HG02943 (cell line): ENCODE measurements at regions not wholly inside any gene's neighbourhood (a gene's known extent, or its start where the extent isn't known, plus 50 kb on each side); places are given as distances from the start of the nearest gene placed in this dataset.

ENCODE experiments used
- ATAC-seq: cut with Tn5 transposase; IDR thresholded peaks from one replicate; pipeline ENCODE4 v1.9.1; 2021; ENCODE audit warnings: mild to moderate bottlenecking, low read depth, moderate library complexity; ENCODE audit not compliant: unreplicated experiment

DNA sequence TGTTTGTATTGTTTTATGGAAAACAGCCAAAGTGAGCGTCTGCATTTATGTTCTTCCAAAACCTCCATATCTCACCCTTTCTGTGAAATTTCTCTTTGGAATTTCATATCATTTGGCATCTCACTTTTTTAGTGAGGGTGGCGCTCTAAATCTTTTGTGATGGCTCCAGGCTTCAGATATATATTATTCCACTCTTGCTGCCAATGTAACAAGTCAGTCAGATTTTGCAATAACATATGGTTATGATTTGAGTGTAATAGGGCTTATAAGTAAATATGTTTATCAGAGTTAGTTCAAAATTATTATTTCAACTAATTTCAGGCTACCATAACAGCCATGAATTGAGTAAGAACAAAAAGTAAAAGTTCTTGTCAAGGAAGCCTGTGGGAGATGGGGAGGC lies 314.7 kb downstream of the PDGFC start:
- ATAC-seq = no peak

DNA sequence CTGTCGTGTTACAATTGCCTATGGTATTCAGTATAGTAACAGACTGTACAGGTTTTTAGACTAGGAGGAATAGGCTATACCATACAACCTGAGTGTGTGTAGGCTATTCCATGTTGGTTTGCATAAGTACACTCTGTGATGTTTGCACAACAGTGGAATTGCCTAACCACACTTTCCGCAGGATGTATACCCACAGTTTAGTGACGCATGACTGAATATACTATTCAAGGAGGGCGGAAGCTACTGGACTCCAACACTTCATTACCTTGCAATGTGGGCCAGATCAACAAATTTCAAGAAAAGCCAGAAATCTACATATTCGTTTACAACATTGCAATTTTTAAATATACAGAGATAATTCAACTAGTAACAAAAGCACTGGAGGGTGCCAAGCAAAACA lies 317.2 kb downstream of the PDGFC start:
- no peak for ATAC-seq

DNA sequence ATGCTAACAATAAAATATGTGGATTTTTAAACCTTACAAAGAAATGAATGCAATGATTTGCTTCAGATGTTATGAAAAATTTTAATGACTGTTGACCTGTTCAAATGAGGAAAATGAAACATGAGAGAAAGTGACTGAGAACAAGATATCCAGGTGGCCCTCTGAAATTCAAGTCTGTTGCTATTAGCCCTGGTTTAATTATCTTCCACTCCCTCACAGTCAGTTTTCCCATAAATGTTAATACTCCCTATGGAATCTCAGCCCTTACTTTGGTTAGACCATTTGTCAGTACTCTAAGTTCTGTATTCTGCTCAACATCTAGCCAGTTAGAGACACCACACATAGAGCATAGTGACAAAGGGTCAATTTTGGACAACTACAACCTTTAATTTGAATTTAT lies 327.8 kb downstream of the PDGFC start:
- no peak for ATAC-seq

DNA sequence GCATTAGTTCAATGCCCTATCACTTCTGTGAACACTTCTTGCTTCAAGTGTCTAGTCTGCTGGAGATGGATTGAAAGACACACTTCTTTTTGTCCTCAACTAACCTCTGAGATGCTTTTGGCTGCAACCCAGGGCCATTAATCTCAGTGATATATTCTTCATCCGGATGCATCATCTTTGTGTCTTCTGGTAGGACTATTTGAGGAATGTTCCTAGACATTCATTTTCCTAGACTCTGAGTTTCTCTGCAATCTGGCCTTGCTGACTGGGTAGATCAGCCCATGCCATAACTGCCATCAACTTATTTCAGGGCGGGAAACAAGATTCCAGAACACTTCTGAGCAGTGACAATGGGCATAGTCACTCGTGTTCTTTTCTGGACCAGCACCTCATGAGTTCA lies 329.4 kb downstream of the PDGFC start:
- no peak for ATAC-seq

DNA sequence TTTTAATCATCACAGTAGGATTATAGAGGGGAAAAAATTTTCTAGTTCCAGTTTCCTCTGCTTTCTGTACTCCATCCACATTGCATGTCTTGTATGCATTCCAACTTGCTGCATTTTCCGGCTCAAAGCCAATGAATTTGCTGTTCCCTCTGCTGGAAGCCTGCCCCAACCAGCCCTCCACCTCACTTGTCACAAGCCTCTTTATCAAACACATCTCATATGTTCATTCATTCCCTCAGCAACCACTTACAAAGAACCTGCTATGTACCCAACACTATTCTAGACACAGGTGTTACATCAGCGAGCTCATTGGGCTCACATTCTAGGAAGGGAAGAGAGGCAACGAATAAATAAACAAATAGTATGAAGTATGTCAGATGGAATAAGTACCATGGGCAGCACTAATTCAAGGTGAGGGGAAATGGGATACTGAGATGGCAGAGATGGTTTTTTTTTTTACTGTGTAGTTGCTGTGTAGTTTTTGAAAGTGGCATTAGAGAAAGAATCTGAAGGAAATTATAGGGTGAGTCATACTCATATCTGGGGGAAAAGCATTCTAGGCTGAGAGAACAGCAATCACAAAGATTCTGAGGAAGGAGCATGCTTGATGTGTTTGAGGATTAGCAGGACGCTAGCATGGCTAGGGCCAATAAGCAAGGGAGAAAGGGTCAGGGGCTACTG lies 332.5 kb downstream of the PDGFC start:
- no peak for ATAC-seq

DNA sequence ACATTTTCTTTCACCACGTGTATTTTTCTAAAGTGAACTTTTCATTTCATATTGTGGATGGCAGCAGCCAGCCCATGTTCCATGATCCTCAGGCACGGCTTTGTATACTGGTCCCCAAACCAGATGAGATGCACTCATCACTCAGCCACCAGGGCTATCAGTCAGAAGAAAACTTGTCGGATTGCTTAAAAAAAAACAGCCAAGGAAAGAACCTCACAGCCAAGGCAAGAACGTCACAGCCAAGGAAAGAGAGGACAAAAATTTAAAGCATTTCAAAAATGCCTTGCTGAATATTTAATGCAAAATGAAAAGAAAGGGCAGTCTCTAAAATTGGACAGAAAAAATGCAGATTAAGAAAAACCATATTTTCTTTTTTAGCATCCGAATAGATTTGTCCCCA lies 333.3 kb downstream of the PDGFC start:
- ATAC-seq = no peak

DNA sequence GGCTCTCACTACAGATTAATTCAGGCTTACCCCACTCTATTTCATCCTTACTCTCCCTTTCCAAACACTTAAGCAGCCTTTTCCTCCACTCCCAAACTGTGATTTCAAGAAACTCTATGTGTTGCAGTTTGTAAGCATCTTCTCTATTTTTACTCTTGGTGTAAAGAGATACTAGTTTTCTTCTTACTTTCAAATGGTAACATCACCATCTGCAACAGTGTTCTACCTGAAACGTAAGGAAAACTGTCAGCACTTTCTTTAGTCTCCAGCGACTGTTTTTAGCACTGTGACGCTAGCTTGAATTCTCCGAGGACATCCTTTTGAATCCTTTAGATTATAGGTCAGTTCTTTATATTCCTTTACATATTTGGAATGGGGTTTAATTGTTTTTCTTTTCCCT lies 335.2 kb downstream of the PDGFC start:
- ATAC-seq = no peak

DNA sequence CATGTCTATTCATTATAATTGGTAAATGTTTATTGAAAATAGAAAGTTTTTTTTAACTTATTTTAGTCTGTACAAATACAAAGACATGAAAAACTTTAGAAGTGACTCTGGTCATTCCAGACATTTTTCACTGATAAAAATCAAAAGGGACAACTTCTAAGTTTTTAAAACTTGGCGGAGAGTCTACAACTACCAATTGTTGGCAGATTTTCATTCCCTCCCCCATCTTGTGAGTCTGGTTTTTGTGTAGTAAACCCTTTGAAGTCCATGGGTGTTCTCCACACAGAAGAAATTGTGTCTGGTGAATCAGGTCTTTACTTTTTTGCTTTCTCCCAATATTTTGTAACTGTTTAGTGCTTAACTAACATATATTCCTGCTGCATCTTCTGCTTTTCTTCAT lies 336.5 kb downstream of the PDGFC start:
- ATAC-seq = no peak

DNA sequence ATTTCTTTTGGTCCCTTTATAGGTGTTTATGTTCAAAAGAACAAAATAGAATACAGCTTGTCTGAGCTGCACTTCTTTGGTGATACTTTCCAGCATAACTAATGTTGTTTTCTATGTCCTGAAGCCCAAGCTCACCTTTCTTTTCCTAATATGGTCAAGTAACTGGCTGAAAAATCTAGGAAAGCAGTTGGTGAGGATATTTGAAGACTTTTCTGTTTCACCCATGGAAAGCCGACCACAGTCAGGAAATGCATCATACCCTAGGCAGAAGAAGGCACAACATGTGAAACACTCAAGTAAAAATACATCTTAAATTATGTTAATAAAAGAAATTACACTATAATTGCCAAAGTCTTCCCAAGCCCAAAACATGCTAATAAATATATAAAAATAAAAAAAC lies 337.0 kb downstream of the PDGFC start:
- no peak for ATAC-seq

DNA sequence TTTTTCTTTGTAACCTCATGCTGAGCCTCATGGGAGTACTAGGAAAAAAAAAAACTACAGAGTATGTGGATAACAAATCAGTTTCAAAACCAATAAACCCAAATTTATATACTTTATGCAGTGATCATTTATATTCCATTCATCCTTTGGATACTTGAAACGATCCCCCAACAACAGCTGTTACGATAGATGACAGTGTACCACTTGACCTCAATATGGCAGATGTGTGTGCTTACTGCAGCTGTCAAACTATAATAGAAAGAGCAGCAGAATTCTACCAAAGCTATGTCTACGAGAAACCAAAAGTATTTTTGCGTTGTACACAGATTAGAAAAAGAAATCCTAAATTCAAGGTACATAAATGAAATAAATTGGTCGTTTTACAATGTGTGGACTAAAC lies 337.8 kb downstream of the PDGFC start:
- ATAC-seq = no peak

DNA sequence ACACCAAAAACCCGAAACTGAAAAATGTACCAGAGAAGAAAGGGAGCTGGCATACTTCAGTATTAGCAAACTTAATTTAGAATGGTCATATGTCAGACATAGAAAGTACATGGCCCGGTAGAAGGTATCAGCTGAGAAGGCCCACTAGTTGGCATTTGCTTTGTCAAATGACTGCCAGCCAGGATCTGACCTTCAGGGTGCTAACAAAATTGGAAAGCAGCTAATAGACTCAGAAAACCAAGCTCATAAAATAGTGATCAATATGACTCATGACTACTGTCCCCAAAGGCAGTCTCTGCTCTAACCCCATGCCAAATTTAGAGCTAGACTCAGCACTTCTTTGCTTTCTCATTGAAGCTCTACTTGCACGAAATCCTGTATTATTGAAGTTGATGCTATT lies 342.7 kb downstream of the PDGFC start:
- no peak for ATAC-seq

DNA sequence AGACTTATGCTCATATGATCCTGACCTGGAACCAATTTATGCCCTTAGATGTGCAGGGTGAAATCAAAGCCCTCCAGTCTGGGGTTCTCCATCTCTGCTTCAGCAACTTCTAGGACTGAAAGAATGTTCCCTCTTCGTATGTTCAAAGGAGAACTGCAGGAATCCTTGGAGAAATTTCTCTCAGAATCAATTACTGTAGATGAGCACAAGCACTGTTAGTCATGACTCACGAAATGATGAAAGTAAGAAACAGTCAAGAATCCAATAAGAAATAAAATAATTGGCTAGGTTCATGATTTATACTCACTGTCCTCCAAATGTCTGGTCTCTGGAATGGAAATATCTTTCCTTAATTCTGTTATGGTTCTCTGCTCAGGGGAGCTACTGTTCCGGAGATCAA lies 348.2 kb downstream of the PDGFC start:
- no peak for ATAC-seq

DNA sequence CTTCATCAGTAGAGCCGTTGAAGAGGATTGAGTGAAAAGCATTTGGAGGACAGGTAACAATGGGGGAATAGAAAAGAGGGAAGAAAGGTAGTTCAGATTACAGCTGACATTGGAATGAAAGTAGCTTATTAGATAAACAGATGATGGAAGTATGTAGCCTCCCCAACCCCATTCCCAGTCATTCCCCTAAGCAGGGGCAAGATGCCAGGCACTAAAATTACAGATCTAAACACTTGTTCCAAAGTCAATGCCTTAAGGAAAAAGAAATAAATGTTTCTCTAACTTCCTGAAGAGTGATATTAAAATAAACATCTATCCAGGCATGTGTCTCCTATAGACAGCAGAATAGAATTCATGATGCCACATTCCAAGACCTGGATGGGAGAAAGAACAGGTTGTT lies 350.8 kb downstream of the PDGFC start:
- ATAC-seq = no peak

DNA sequence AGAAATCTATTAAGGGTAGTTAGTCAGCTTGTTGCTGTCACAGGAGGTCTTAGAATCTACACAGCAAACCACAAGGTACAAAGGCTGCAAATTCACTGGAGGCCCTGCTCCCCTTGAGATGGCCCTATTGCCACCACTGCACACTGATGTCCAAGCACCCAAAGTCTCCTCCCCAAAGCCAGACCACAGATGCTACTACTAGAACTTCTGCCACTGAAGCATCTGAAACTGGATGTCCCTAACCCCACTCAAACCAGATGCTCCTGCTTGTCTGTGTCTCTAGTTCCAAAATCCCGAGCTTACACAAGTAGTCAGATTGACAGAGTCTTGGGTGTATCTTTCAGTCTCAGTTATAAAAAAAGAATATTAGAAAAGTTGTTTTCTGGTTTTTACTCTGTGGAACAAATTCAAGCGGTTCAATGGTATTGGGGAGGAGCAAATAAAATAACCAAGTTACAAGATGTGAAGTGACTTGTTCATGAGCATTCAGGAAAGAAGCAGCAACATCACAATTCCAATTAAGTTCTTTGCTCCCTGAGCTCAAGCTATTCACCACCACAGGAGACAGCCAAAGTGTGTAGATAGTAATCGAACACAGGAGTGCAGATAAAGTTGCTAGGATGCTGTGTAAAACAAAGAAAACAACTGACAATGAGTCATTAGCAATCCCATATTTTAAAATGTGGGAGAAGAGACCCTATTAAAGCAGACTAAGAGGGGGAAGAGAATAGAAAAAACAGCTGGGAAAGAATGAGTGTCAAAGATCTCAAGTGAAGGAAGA lies 352.3 kb downstream of the PDGFC start:
- no peak for ATAC-seq

DNA sequence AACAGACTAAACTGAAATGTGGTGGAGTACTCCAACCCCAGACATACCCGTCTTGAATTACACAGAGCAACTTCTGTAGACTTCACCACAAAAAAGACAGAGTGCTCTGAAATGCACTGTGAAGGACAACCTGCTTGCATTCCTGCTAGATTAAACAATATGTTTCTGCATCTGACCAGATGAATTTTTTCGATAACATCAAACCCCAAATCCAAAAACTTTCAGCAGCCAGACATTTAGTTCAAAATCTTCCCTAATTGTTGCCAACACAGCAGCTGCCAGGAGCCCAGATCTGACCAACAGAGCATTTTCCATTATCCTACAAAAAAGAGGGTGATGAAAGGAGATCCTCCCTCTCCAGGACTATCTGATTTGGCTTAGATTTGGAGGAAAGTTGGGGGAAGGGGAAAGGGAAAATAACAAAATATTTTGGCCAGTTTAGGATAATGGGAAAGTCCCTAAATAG lies 356.5 kb downstream of the PDGFC start:
- ATAC-seq = no peak

DNA sequence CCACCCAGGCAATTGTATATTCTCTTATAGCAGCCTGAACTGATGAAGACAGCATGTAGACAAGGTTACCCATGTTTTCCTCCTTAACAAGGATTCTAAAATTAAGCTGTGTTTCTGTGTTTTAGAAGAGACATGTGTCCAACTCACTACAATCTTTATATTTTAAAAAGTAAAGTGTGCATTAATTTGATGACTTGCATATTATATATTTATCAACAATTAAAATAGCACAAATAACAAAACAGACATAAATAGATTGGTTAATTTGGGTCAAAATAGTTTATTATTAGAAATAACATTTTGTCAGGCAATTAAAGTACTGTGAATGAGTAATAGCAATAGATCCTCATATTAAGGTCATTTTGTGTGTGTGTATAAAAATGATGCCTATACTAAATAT lies 357.1 kb downstream of the PDGFC start:
- no peak for ATAC-seq

DNA sequence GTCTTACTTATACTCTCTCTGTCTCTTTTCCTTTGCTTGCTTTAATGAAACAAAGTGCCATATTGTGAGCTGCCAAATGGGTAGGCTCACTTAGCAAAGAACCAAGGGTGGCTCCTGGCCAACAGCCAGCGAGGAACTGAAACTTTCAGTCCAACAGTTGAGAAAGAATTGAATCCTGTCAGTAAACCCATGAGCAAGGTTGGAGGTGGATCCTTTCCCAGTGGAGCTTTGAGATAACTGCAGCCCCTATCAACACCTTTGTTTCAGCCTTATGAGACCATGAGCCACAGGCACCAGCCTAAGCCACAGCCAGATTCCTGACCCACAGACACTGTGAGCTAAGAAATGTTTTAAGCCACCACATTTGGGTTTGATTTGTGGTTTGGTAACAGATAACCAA lies 362.2 kb downstream of the PDGFC start:
- no peak for ATAC-seq

DNA sequence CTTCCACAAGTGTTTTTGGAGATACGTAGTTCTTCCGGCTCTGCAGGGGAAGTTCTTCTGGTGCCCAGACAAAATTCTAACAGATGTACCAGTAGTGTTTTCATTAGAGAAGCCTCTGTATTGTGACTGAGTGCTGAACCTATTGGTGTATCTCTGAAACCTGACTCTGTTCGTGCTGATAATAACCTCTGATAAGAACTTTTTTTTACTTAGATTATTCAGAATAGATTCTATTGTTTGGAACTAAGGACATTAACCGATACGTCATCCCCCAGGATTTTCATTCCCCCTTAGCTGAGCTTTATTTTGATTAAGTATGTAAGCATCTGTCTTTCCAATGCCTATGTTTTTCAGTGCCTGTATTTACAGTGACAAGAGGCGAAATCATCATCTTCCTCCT lies 362.9 kb downstream of the PDGFC start:
- ATAC-seq = no peak

DNA sequence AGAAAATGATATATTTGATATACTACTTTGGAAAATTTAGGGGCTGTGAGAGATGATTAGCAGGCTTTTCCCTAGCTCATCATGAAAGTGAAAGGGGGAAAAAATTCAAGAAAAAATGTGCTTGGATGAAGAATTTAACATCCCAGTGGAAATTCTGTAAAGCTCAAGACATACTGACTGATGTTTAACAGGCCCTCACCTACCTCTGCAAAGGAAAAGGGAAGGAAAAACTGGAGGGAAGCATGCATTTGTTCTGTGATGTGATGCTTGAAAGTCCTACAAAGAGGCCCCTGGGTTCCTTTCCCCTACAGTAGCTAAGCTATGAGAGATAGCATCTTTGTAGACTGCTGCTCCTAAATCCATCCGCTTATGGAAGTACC lies 364.1 kb downstream of the PDGFC start:
- no peak for ATAC-seq

DNA sequence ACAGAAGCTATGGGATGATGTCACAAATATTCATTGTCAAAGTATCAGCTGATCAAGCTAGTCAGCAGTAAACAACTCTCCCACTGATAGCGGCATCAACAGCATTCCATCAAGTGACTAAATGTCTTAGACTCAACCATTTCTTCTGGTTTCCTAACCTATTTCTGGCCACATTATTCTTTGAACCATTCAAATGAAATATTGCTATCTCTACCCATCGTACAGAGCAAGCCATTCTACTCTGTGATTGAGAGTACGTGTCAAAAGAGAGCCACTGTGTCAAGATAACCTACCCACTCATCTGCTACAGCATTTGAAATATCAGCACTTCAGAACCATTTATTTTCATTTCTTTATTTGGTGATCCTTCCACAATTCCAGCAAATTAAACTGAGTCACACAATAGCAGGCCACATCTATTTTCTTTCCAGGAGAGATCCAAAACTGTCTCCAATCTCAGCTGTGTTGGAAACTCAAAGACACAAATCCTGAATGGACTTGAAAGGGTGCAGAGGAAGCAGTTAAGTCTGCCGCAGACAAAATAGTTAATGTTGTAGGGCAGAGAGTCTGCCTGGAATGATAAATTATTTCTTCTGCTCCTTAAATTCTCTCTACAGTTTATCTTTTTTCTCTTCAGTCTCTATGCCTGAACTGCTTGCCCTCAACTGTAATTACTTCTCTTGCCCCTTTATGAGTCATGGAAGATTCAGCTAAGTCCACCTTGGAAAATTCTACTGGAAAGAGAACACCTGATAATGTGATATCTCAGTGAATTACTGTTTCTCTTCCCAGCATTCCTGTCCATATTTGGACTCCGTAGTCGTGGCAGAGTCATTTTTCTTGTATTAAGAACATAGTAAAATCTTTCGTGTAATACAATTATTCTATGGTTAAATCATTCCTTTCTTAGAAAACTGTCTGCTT lies 364.8 kb downstream of the PDGFC start:
- no peak for ATAC-seq

DNA sequence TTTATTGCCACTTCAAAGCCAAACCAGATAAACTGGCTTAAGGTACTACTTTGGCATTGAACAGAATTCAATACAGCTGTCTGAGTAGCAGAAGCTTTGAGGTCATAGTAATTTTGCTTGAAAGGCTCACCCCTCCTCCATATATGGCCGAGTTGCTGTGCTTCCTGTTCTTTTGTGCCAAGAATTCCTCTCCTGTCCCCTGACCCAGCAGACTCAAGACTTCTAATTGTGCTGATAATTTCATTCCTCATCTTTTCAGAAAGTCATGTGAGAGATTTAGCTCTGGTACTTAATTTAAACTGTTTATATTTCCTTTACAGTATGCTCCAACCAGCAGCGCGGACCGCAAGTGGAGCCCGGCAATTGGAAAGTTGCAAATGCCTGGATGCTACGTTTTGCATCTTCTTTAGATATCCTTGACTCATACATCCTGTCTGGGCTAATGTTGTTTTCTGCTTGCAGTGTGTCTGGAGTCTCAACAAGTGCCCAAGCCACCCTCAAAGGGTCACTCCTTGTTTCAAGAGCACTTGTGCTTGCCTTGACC lies 373.4 kb downstream of the PDGFC start:
- ATAC-seq = no peak
